ENCODE measurements at regions not wholly inside any gene's neighbourhood (a gene's known extent, or its start where the extent isn't known, plus 50 kb on each side); places are given as distances from the start of the nearest gene placed in this dataset.

DNA sequence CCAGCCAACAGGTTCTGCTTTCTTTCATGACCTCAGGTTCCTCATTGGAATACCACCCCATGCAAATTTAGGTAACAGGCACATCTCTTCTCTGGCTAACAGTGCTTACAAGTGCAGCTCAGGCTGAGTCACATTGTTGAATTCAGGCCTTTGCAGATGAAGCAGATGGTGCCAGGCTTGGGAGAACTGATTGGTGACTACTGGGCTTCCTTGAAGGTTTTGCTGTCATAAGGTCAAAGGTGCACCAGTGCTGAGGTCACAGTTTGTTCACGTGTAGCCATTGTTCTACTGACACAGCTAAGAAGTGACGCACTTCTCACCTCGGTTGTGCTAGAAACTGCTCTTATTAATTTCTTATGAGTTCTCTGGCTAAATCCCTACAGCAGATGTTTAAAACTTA lies 128.6 kb upstream of the BMPER start:
- Mint-ChIP-seq H3K4me3 (no peak overlapping the region), H3K4me1 (peaks cover 8 to 12% of the 10 kb centered on the region in 2 donors), H3K27ac (no peak overlapping the region), H3K9me3 (no peaks in the 10 kb centered on the region), H3K36me3 (no peaks in the 10 kb centered on the region), H3K27me3 (ENCODE audit: low read depth in 2 of 2) (no peaks in the 10 kb centered on the region)
- no peaks in the 10 kb centered on the region for H3K36me3 ChIP-seq (ENCODE audit: control insufficient read depth, insufficient read depth, low read length)
- H3K27me3 ChIP-seq (ENCODE audit: control insufficient read depth, insufficient read depth, low read length) = no peaks in the 10 kb centered on the region
- no peaks in the 10 kb centered on the region for H3K9me3 ChIP-seq (ENCODE audit: control insufficient read depth, insufficient read depth, low read length)
- TF ChIP-seq, protein P1, sequence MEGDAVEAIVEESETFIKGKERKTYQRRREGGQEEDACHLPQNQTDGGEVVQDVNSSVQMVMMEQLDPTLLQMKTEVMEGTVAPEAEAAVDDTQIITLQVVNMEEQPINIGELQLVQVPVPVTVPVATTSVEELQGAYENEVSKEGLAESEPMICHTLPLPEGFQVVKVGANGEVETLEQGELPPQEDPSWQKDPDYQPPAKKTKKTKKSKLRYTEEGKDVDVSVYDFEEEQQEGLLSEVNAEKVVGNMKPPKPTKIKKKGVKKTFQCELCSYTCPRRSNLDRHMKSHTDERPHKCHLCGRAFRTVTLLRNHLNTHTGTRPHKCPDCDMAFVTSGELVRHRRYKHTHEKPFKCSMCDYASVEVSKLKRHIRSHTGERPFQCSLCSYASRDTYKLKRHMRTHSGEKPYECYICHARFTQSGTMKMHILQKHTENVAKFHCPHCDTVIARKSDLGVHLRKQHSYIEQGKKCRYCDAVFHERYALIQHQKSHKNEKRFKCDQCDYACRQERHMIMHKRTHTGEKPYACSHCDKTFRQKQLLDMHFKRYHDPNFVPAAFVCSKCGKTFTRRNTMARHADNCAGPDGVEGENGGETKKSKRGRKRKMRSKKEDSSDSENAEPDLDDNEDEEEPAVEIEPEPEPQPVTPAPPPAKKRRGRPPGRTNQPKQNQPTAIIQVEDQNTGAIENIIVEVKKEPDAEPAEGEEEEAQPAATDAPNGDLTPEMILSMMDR (IDR thresholded peaks at IDR 0.05) = no peak
- no peak overlapping the region for H3K27ac ChIP-seq (ENCODE audit: low read length)
- 79% methylated on average over 3 of the region's 3 CpGs for WGBS (ENCODE audit: insufficient coverage)
- no peak overlapping the region for H3K4me3 ChIP-seq (ENCODE audit: low read length)
- DNase-seq = no peak
- peaks cover 8% of the 10 kb centered on the region for H3K4me1 ChIP-seq (ENCODE audit: control insufficient read depth, insufficient read depth, low read length)
- intact Hi-C loops (cut with micrococcal nuclease) = no loop called here
- ATAC-seq = no peak

DNA sequence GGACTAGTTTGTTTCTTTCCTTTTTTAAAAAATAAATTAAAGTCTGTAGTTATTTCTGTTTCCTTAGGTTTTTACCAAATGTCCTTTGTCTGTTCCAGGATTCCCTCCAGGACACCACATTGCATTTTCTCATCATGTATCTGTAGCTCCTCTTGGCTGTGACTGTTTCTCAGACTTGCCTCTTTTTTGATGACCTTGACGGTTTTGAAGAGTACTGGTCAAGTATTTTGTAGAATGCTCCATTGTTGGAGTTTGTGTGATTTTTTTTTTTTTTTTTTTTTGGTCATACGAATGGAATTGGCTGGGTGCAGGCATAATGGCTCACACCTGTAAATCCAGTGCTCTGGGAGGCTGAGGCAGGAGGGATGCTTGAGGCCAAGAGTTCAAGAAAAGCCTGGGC lies 127.1 kb upstream of the BMPER start:
- Histone ChIP-seq H3K9me3 (ENCODE audit: control insufficient read depth, insufficient read depth, low read length) (no peaks in the 10 kb centered on the region), H3K27ac (ENCODE audit: low read length) (no peak overlapping the region), H3K27me3 (ENCODE audit: control insufficient read depth, insufficient read depth, low read length) (no peaks in the 10 kb centered on the region), H3K4me1 (ENCODE audit: control insufficient read depth, insufficient read depth, low read length) (peaks cover 8% of the 10 kb centered on the region), H3K4me3 (ENCODE audit: low read length) (no peak overlapping the region), H3K36me3 (ENCODE audit: control insufficient read depth, insufficient read depth, low read length) (no peaks in the 10 kb centered on the region)
- H3K9me3 Mint-ChIP-seq = no peaks in the 10 kb centered on the region
- intact Hi-C loops (cut with micrococcal nuclease) = no loop called here
- no peak for DNase-seq
- TF ChIP-seq, protein P1 (IDR thresholded peaks at IDR 0.05) = no peak
- WGBS (ENCODE audit: insufficient coverage) = 81% methylated on average over 2 of the region's 2 CpGs
- no peak overlapping the region for H3K4me3 Mint-ChIP-seq
- H3K4me1 Mint-ChIP-seq = peaks cover 8 to 26% of the 10 kb centered on the region in 2 donors
- H3K27ac Mint-ChIP-seq = no peak overlapping the region
- H3K27me3 Mint-ChIP-seq (ENCODE audit: low read depth in 2 of 2) = no peaks in the 10 kb centered on the region
- ATAC-seq = no peak
- H3K36me3 Mint-ChIP-seq = no peaks in the 10 kb centered on the region

DNA sequence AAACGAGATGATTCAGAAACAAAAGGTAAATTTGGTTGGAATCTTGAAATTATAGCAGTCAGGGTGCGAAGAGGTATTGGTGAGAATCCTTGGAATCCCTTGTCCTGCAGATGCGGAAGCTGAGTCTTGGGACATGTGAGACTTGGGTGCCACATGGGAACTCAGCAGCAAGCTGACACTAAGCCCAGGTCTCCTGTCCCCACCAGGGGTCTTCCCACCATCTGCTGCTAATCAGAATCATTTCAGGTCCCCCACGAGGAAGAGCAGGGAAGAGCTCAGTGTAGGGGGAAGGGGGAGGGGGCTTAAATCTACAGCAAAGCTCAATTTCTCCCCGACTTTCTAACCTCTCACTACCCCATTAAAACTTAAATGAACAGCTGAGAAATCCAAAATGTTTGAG lies 126.1 kb upstream of the BMPER start:
- no peak overlapping the region for H3K4me3 ChIP-seq (ENCODE audit: low read length)
- no peaks in the 10 kb centered on the region for H3K27me3 Mint-ChIP-seq (ENCODE audit: low read depth in 2 of 2)
- TF ChIP-seq, protein P1 (IDR thresholded peaks at IDR 0.05) = no peak
- no peak overlapping the region for H3K27ac Mint-ChIP-seq
- H3K4me1 ChIP-seq (ENCODE audit: control insufficient read depth, insufficient read depth, low read length) = peaks cover 8% of the 10 kb centered on the region
- H3K27me3 ChIP-seq (ENCODE audit: control insufficient read depth, insufficient read depth, low read length) = no peaks in the 10 kb centered on the region
- 90% methylated on average over 3 of the region's 5 CpGs for WGBS (ENCODE audit: insufficient coverage)
- intact Hi-C loops (cut with micrococcal nuclease) = no loop called here
- no peaks in the 10 kb centered on the region for H3K36me3 Mint-ChIP-seq
- no peak for DNase-seq
- H3K27ac ChIP-seq (ENCODE audit: low read length) = no peak overlapping the region
- ATAC-seq = no peak
- no peaks in the 10 kb centered on the region for H3K36me3 ChIP-seq (ENCODE audit: control insufficient read depth, insufficient read depth, low read length)
- H3K4me1 Mint-ChIP-seq = peaks cover 8 to 26% of the 10 kb centered on the region in 2 donors
- no peak overlapping the region for H3K4me3 Mint-ChIP-seq
- no peaks in the 10 kb centered on the region for H3K9me3 ChIP-seq (ENCODE audit: control insufficient read depth, insufficient read depth, low read length)
- no peaks in the 10 kb centered on the region for H3K9me3 Mint-ChIP-seq

DNA sequence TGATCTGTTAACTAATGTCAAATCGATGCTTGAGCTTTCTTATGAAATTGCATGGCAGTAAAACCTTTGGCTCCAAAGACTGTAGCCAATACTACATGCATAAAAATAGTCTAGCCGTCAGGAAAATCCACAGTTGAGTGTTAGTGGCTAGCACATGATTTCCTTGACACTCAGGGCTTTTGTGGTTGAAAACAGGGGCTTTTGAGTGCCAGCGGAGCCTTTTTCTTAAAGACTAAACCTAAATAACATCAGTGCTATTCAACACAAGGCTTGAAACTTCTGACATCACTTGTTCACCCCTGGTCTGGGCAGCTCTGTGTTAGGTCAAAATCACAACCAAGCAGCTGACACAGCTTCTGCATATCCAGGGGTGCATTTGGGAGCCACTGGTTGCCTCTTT lies 124.2 kb upstream of the BMPER start:
- H3K27me3 ChIP-seq (ENCODE audit: control insufficient read depth, insufficient read depth, low read length) = no peaks in the 10 kb centered on the region
- no peaks in the 10 kb centered on the region for H3K9me3 ChIP-seq (ENCODE audit: control insufficient read depth, insufficient read depth, low read length)
- TF ChIP-seq, protein P1 (IDR thresholded peaks at IDR 0.05) = no peak
- no peak overlapping the region for H3K4me3 Mint-ChIP-seq
- intact Hi-C loops (cut with micrococcal nuclease) = no loop called here
- H3K27ac Mint-ChIP-seq = peak overlapping the region in 1 of 2 donors; percentile 21
- H3K27me3 Mint-ChIP-seq (ENCODE audit: low read depth in 2 of 2) = peaks cover 0 to 4% of the 10 kb centered on the region in 2 donors
- H3K36me3 Mint-ChIP-seq = no peaks in the 10 kb centered on the region
- H3K4me3 ChIP-seq (ENCODE audit: low read length) = no peak overlapping the region
- H3K36me3 ChIP-seq (ENCODE audit: control insufficient read depth, insufficient read depth, low read length) = no peaks in the 10 kb centered on the region
- DNase-seq = no peak
- peak in 2 of 3 donors; percentile 24 to 78 for ATAC-seq
- peaks cover 8 to 26% of the 10 kb centered on the region in 2 donors for H3K4me1 Mint-ChIP-seq
- H3K27ac ChIP-seq (ENCODE audit: low read length) = no peak overlapping the region
- no peaks in the 10 kb centered on the region for H3K9me3 Mint-ChIP-seq
- H3K4me1 ChIP-seq (ENCODE audit: control insufficient read depth, insufficient read depth, low read length) = peaks cover 8% of the 10 kb centered on the region
- WGBS (ENCODE audit: insufficient coverage) = 51% methylated on average over 3 of the region's 3 CpGs

Measured in natural killer cell (primary cell).